ENCODE measurements at regions not wholly inside any gene's neighbourhood (a gene's known extent, or its start where the extent isn't known, plus 50 kb on each side); places are given as distances from the start of the nearest gene placed in this dataset.
"Not testable (repeated sequence)": the region's sequence is repeated elsewhere in the genome, so short reads cannot be mapped to it uniquely, and the experiment has no call there.

DNA sequence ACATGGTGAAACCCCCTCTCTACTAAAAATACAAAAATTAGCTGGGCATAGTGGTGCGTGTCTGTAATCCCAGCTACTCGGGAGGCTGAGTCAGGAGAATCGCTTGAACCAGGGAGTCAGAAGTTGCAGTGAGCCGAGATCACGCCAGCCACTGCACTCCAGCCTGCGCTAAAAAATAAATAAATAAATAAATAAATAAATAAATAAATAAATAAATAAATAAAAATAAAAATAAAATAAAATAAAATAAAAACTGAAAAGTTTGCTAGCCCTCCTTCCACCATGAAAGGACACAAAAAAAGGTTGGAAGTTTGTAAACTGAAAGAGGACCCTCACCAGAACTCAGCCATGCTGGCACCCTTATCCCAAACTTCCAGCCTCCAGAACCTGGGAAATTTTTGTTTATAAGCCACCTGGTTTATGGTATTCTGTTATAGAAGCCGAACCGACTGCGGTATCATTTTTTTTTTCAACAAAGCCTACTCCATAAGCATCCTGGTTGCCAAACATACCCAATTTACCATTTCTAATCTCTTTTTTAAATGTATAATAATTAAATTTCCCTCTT lies 448.2 kb downstream of the SEMA3D start:
- H3K27ac ChIP-seq = no peak overlapping the region

GRCh38 chr7:84735677-84736076 lies 451.2 kb downstream of the SEMA3D start:
- H3K27me3 ChIP-seq (ENCODE audit: control insufficient read depth, insufficient read depth, low read length) = no peaks in the 10 kb centered on the region
- no peaks in the 10 kb centered on the region for H3K79me2 ChIP-seq
- no peak overlapping the region for H3K27ac ChIP-seq
- no peak overlapping the region for H2AFZ ChIP-seq
- no peak overlapping the region for H3K4me3 ChIP-seq (ENCODE audit: low read depth, low read length)
- no peaks in the 10 kb centered on the region for H3K36me3 ChIP-seq (ENCODE audit: control insufficient read depth, insufficient read depth, low read length)
- no peak overlapping the region for H3K4me2 ChIP-seq (ENCODE audit: low read length)
- TF ChIP-seq CTCF (IDR thresholded peaks at IDR 0.05) = no peak
- no peaks in the 10 kb centered on the region for H3K9me3 ChIP-seq (ENCODE audit: control insufficient read depth, low read length)
- H3K4me1 ChIP-seq = no peaks in the 10 kb centered on the region
- H3K9ac ChIP-seq = no peak overlapping the region

More for the DNA sequence above, 448.2 kb downstream of the SEMA3D start:
- no peaks in the 10 kb centered on the region for H3K79me2 ChIP-seq
- H3K27me3 ChIP-seq (ENCODE audit: control insufficient read depth, insufficient read depth, low read length) = no peaks in the 10 kb centered on the region
- H3K4me1 ChIP-seq = no peaks in the 10 kb centered on the region
- H3K36me3 ChIP-seq (ENCODE audit: control insufficient read depth, insufficient read depth, low read length) = no peaks in the 10 kb centered on the region
- TF ChIP-seq CTCF (IDR thresholded peaks at IDR 0.05) = no peak
- H3K4me2 ChIP-seq (ENCODE audit: low read length) = no peak overlapping the region
- no peak overlapping the region for H2AFZ ChIP-seq
- no peaks in the 10 kb centered on the region for H3K9me3 ChIP-seq (ENCODE audit: control insufficient read depth, low read length)
- no peak overlapping the region for H3K9ac ChIP-seq
- H3K4me3 ChIP-seq (ENCODE audit: low read depth, low read length) = no peak overlapping the region

- H3K4me2 ChIP-seq (ENCODE audit: low read length) = no peak overlapping the region
- no peaks in the 10 kb centered on the region for H3K4me1 ChIP-seq
- H3K4me3 ChIP-seq (ENCODE audit: low read depth, low read length) = no peak overlapping the region
- H3K27ac ChIP-seq = no peak overlapping the region
- no peaks in the 10 kb centered on the region for H3K36me3 ChIP-seq (ENCODE audit: control insufficient read depth, insufficient read depth, low read length)
- no peaks in the 10 kb centered on the region for H3K27me3 ChIP-seq (ENCODE audit: control insufficient read depth, insufficient read depth, low read length)
- no peak for TF ChIP-seq CTCF (IDR thresholded peaks at IDR 0.05)
- H2AFZ ChIP-seq = no peak overlapping the region
- H3K9ac ChIP-seq = no peak overlapping the region
- H3K9me3 ChIP-seq (ENCODE audit: control insufficient read depth, low read length) = no peaks in the 10 kb centered on the region
- no peaks in the 10 kb centered on the region for H3K79me2 ChIP-seq
Measured at GRCh38 chr7:84735011-84735410, 451.8 kb downstream of the SEMA3D start.

GRCh38 chr7:84733976-84734375 lies 452.9 kb downstream of the SEMA3D start:
- H3K9me3 ChIP-seq (ENCODE audit: control insufficient read depth, low read length); H3K79me2 ChIP-seq; H3K36me3 ChIP-seq (ENCODE audit: control insufficient read depth, insufficient read depth, low read length); H3K9ac ChIP-seq; H3K27me3 ChIP-seq (ENCODE audit: control insufficient read depth, insufficient read depth, low read length); H3K4me2 ChIP-seq (ENCODE audit: low read length); H3K4me3 ChIP-seq (ENCODE audit: low read depth, low read length); H2AFZ ChIP-seq; H3K27ac ChIP-seq; H3K4me1 ChIP-seq: not testable (repeated sequence)

GRCh38 chr7:84730864-84731263 lies 456.0 kb downstream of the SEMA3D start:
- not testable (repeated sequence) for H3K27ac ChIP-seq; H3K4me1 ChIP-seq; H3K9me3 ChIP-seq (ENCODE audit: control insufficient read depth, low read length); H3K4me3 ChIP-seq (ENCODE audit: low read depth, low read length); H3K9ac ChIP-seq; H3K4me2 ChIP-seq (ENCODE audit: low read length); H3K36me3 ChIP-seq (ENCODE audit: control insufficient read depth, insufficient read depth, low read length); H3K79me2 ChIP-seq; H3K27me3 ChIP-seq (ENCODE audit: control insufficient read depth, insufficient read depth, low read length); H2AFZ ChIP-seq

DNA sequence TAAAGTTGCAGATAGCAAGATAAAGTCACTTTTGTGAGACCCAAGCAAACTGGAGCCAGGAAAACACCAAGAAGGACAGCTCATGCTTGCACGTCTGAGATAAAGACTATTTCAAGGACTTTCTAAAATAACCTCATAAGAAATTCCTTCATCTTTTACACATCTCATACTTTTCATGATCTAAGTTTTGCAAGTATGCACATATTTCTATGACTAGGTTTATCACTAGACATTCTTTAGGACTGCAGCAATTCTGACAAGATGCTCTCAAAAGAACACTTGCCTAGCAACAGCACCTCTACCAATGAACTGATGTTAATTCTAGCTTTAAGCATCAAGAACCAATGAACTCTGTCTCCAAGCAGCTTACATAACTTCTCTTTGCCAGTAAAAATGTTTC lies 457.6 kb downstream of the SEMA3D start:
- H3K9me3 ChIP-seq (ENCODE audit: control insufficient read depth, low read length) = no peaks in the 10 kb centered on the region
- no peaks in the 10 kb centered on the region for H3K79me2 ChIP-seq
- H3K36me3 ChIP-seq (ENCODE audit: control insufficient read depth, insufficient read depth, low read length) = no peaks in the 10 kb centered on the region
- TF ChIP-seq CTCF (IDR thresholded peaks at IDR 0.05) = no peak
- H3K4me2 ChIP-seq (ENCODE audit: low read length) = no peak overlapping the region
- H3K4me1 ChIP-seq = no peaks in the 10 kb centered on the region
- H3K27me3 ChIP-seq (ENCODE audit: control insufficient read depth, insufficient read depth, low read length) = no peaks in the 10 kb centered on the region
- H3K27ac ChIP-seq = no peak overlapping the region
- H3K4me3 ChIP-seq (ENCODE audit: low read depth, low read length) = no peak overlapping the region
- no peak overlapping the region for H2AFZ ChIP-seq
- H3K9ac ChIP-seq = no peak overlapping the region

Measured in parathyroid adenoma (tissue), 2 donors.